WTC11 (cell line): ENCODE measurements at regions not wholly inside any gene's neighbourhood (a gene's known extent, or its start where the extent isn't known, plus 50 kb on each side); places are given as distances from the start of the nearest gene placed in this dataset.

Experiments
- TCF7 ChIP-seq: sonication (generic); formaldehyde crosslinking; IDR thresholded peaks from 2 replicates; pipeline ENCODE4 v1.8.0; 2022; ENCODE audit warnings: mild to moderate bottlenecking, low read depth, missing genetic modification reagents, moderate library complexity
- ZNF121 ChIP-seq: sonication (generic); formaldehyde crosslinking; IDR thresholded peaks from 2 replicates; pipeline ENCODE4 v1.8.0; 2023; ENCODE audit warnings: missing genetic modification reagents
- ZNF671 ChIP-seq: fragments of 250-450 bp; sonication (Bioruptor Pico); IDR thresholded peaks from 2 replicates; pipeline ENCODE4 v1.8.0; 2021; ENCODE audit warnings: mild to moderate bottlenecking
- TF ChIP-seq, protein P1 (sequence below): fragments of 200-600 bp; IDR thresholded peaks from 2 replicates; pipeline ENCODE4 v1.8.0; 2022; ENCODE audit warnings: antibody characterized with exemption

DNA sequence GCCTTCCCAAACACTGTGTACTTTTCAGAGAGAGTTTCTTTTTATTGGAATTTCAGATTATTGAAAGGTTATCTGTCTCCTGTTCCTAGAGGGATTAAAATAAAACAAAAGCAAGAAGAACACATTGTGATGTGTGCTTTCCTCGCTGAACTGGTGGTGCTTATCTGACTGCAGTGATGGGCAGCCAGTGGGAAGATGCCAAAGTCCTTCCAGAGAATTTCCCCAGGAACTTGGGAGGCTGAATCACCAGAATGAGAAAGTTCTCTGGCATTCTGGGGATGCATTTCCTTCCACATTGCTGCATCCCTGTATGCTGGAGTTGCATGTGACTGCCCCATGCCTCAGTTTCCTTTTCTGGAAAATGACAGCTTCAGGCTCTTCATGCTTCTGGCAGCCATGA is 53.9 kb upstream of the SEC11C start:
- no peak for TF ChIP-seq TCF7 (CRISPR knock-in tag)
- no peak for TF ChIP-seq ZNF671 (CRISPR knock-in tag)
- no peak for TF ChIP-seq ZNF121 (CRISPR knock-in tag)
- TF ChIP-seq, protein P1, sequence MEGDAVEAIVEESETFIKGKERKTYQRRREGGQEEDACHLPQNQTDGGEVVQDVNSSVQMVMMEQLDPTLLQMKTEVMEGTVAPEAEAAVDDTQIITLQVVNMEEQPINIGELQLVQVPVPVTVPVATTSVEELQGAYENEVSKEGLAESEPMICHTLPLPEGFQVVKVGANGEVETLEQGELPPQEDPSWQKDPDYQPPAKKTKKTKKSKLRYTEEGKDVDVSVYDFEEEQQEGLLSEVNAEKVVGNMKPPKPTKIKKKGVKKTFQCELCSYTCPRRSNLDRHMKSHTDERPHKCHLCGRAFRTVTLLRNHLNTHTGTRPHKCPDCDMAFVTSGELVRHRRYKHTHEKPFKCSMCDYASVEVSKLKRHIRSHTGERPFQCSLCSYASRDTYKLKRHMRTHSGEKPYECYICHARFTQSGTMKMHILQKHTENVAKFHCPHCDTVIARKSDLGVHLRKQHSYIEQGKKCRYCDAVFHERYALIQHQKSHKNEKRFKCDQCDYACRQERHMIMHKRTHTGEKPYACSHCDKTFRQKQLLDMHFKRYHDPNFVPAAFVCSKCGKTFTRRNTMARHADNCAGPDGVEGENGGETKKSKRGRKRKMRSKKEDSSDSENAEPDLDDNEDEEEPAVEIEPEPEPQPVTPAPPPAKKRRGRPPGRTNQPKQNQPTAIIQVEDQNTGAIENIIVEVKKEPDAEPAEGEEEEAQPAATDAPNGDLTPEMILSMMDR, result no peak
